ENCODE measurements at regions not wholly inside any gene's neighbourhood (a gene's known extent, or its start where the extent isn't known, plus 50 kb on each side); places are given as distances from the start of the nearest gene placed in this dataset.
A peak's percentile ranks its signal among the peaks of the same experiment; 100 is the strongest.

DNA sequence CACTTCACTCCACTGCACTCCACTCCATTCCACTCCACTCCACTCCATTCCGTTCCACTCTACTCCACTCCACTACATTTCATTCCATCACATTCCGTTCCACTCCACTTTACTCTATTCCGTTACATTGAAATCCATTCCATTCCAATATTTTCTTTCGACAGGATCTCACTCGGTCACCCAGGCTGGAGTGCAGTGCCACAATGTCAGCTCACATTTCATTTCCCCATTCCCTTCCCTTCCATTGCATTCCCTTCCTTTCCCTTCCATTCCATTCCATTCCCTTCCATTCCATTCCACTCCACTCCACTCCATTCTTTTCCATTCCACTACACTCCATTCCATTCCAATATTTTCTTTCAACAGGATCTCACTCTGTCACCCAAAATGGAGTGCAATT lies 1407.6 kb upstream of the USP9Y start:
- DNase-seq (ENCODE audit: low spot score), result no peak
- Mint-ChIP-seq H3K4me1 (ENCODE audit: low read depth) (no peaks in the 10 kb centered on the region), H3K4me3 (ENCODE audit: unreplicated experiment) (no peak overlapping the region), H3K27ac (ENCODE audit: unreplicated experiment) (no peak overlapping the region), H3K27me3 (ENCODE audit: low read depth) (no peaks in the 10 kb centered on the region), H3K36me3 (ENCODE audit: low read depth) (no peaks in the 10 kb centered on the region), H3K9me3 (ENCODE audit: low read depth) (peaks cover 3% of the 10 kb centered on the region)
- TF ChIP-seq CTCF (IDR thresholded peaks at IDR 0.05), result no peak

GRCh38 chrY:11334151-11334550 lies 1366.9 kb upstream of the USP9Y start:
- no peaks in the 10 kb centered on the region for H3K4me1 Mint-ChIP-seq (ENCODE audit: low read depth)
- no peaks in the 10 kb centered on the region for H3K27me3 Mint-ChIP-seq (ENCODE audit: low read depth)
- H3K27ac Mint-ChIP-seq (ENCODE audit: unreplicated experiment), result no peak overlapping the region
- H3K4me3 Mint-ChIP-seq (ENCODE audit: unreplicated experiment), result no peak overlapping the region
- no peak for TF ChIP-seq CTCF (IDR thresholded peaks at IDR 0.05)
- no peaks in the 10 kb centered on the region for H3K9me3 Mint-ChIP-seq (ENCODE audit: low read depth)
- no peaks in the 10 kb centered on the region for H3K36me3 Mint-ChIP-seq (ENCODE audit: low read depth)
- DNase-seq (ENCODE audit: low spot score), result peak; percentile 97

Measured in chondrocyte (in vitro differentiated cells).